Panc1 (cell line): ENCODE measurements at regions not wholly inside any gene's neighbourhood (a gene's known extent, or its start where the extent isn't known, plus 50 kb on each side); places are given as distances from the start of the nearest gene placed in this dataset.

Source experiments
- ATAC-seq: fragments of 200-7000 bp; cut with Tn5 transposase; 2 replicates; pipeline ENCODE4 v1.9.1; 2020; ENCODE audit warnings: mild to moderate bottlenecking, moderate library complexity
- BruUV-seq: library from RNA; stranded (reverse); fragments of 400-500 nt; replicated peaks from 2 replicates; lab custom pipeline; 2021; lab: Mats Ljungman, UMichigan
- CTCF ChIA-PET: fragments of 300-600 bp; sonication (Branson Sonifier 250); formaldehyde crosslinking; loops from one replicate; lab custom pipeline; 2022; ENCODE audit warnings: antibody characterized with exemption; lab: Charles Lee
- POLR2A ChIA-PET: fragments of 300-600 bp; sonication (Branson Sonifier 250); formaldehyde crosslinking; loops from one replicate; lab custom pipeline; 2022; ENCODE audit warnings: antibody characterized with exemption; lab: Charles Lee
- DNase-seq: peaks from one replicate; pipeline ENCODE4 v3.0.0-alpha.2; 2010; ENCODE audit warnings: low read depth, low spot score
- H3K27ac ChIP-seq: 2 replicates; pipeline ENCODE4 v1.5.1; 2011; ENCODE audit warnings: mild to moderate bottlenecking, low read length, inconsistent platforms
- H3K27me3 ChIP-seq: fragments of 200-500 bp; sonication (Bioruptor generic); 2 replicates; pipeline ENCODE4 v1.6.0; 2014; ENCODE audit warnings: low read length, inconsistent platforms; ENCODE audit not compliant: control insufficient read depth, insufficient read depth
- H3K36me3 ChIP-seq: fragments of 200-500 bp; sonication (Bioruptor generic); 2 replicates; pipeline ENCODE4 v1.5.1; 2014; ENCODE audit warnings: inconsistent platforms, mild to moderate bottlenecking, low read length, moderate library complexity; ENCODE audit not compliant: control insufficient read depth, insufficient read depth
- H3K4me1 ChIP-seq: 2 replicates; pipeline ENCODE4 v1.5.1; 2011; ENCODE audit warnings: inconsistent platforms, mild to moderate bottlenecking, low read length, moderate library complexity; ENCODE audit not compliant: control insufficient read depth, insufficient read depth
- H3K4me3 ChIP-seq, 2 experiments: 2 replicates each; pipeline ENCODE4 v1.5.1; 2011 to 2012; ENCODE audit warnings: low read depth in 2 of 2, low read length in 2 of 2, mild to moderate bottlenecking in 2 of 2, inconsistent platforms in 1 of 2, moderate library complexity in 1 of 2
- H3K9me3 ChIP-seq: fragments of 200-500 bp; sonication (Bioruptor generic); 2 replicates; pipeline ENCODE4 v1.5.1; 2014; ENCODE audit warnings: low read depth, mild to moderate bottlenecking, inconsistent platforms, low read length, moderate library complexity; ENCODE audit not compliant: control insufficient read depth, insufficient read depth
- POLR2AphosphoS5 ChIP-seq: IDR thresholded peaks from 2 replicates; pipeline ENCODE4 v1.6.1; 2012; ENCODE audit warnings: mild to moderate bottlenecking, low read depth, low read length, moderate library complexity
- SIN3A ChIP-seq: IDR thresholded peaks from 2 replicates; pipeline ENCODE4 v1.6.1; 2012; ENCODE audit warnings: low read depth, mild to moderate bottlenecking, low read length, moderate library complexity, borderline replicate concordance; ENCODE audit not compliant: insufficient read depth
- TCF7L2 ChIP-seq: IDR thresholded peaks from 2 replicates; pipeline ENCODE4 v1.6.1; 2011; ENCODE audit warnings: mild to moderate bottlenecking, low read depth, low read length, inconsistent platforms
- in situ Hi-C: cut with HindIII; loops from 2 replicates; pipeline ENCODE4 v1.10.0; 2016; ENCODE audit warnings: low sequenced_read_pairs, low pct_unique_long_range_greater_than_20kb
- intact Hi-C: fragments of 100-400 bp; cut with micrococcal nuclease; formaldehyde crosslinking; loops from one replicate; pipeline ENCODE4 v1.10.0; 2022; ENCODE audit not compliant: unreplicated experiment
- TF ChIP-seq, protein P1 (sequence below), 2 experiments: IDR thresholded peaks; 2 replicates each; pipeline ENCODE4 v1.6.1; 2011 to 2012; ENCODE audit warnings: low read depth in 2 of 2, control low read depth in 1 of 2, low read length in 1 of 2, mild to moderate bottlenecking in 1 of 2, moderate library complexity in 1 of 2; ENCODE audit not compliant: insufficient read depth in 1 of 2
- TF ChIP-seq, protein P2 (sequence below): fragments of 450-650 bp; IDR thresholded peaks from 2 replicates; pipeline ENCODE4 v1.5.1; 2017; ENCODE audit warnings: mild to moderate bottlenecking

DNA sequence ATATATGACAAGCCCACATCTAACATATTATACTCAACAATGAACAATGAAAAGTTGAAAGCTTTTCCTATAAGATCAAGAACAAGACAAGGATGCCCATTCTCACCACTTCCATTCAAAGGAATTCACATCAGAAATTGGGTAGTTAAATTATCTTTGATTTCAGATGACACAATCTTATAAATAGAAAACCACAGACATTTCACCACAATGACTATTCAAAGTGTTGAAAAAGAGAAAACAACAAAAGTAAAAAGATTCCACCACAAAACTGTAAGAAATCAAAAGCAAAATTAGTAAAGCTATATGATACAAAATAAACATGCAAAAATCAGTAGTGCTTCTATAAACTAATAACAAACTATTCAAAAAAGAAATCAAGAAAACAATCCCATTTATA, 279.7 kb upstream of the MYT1L start:
- no peak overlapping the region for H3K27ac ChIP-seq
- intact Hi-C loops (no loop called here), in situ Hi-C loops (no loop called here)
- H3K27me3 ChIP-seq = no peaks in the 10 kb centered on the region; the same call in 1 of the 2 replicates
- BruUV-seq = no TSS peak
- ChIA-PET POLR2A (no interaction called here), CTCF (no interaction called here)
- no peak overlapping the region for H3K4me3 ChIP-seq
- TF ChIP-seq, protein P1, sequence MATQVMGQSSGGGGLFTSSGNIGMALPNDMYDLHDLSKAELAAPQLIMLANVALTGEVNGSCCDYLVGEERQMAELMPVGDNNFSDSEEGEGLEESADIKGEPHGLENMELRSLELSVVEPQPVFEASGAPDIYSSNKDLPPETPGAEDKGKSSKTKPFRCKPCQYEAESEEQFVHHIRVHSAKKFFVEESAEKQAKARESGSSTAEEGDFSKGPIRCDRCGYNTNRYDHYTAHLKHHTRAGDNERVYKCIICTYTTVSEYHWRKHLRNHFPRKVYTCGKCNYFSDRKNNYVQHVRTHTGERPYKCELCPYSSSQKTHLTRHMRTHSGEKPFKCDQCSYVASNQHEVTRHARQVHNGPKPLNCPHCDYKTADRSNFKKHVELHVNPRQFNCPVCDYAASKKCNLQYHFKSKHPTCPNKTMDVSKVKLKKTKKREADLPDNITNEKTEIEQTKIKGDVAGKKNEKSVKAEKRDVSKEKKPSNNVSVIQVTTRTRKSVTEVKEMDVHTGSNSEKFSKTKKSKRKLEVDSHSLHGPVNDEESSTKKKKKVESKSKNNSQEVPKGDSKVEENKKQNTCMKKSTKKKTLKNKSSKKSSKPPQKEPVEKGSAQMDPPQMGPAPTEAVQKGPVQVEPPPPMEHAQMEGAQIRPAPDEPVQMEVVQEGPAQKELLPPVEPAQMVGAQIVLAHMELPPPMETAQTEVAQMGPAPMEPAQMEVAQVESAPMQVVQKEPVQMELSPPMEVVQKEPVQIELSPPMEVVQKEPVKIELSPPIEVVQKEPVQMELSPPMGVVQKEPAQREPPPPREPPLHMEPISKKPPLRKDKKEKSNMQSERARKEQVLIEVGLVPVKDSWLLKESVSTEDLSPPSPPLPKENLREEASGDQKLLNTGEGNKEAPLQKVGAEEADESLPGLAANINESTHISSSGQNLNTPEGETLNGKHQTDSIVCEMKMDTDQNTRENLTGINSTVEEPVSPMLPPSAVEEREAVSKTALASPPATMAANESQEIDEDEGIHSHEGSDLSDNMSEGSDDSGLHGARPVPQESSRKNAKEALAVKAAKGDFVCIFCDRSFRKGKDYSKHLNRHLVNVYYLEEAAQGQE (IDR thresholded peaks at IDR 0.05; ENCODE audit: insufficient read depth in 1 of 2, low read depth in 2 of 2, low read length in 1 of 2) = no peak
- TF ChIP-seq SIN3A (no peak), TCF7L2 (no peak), POLR2AphosphoS5 (no peak)
- TF ChIP-seq, protein P2, sequence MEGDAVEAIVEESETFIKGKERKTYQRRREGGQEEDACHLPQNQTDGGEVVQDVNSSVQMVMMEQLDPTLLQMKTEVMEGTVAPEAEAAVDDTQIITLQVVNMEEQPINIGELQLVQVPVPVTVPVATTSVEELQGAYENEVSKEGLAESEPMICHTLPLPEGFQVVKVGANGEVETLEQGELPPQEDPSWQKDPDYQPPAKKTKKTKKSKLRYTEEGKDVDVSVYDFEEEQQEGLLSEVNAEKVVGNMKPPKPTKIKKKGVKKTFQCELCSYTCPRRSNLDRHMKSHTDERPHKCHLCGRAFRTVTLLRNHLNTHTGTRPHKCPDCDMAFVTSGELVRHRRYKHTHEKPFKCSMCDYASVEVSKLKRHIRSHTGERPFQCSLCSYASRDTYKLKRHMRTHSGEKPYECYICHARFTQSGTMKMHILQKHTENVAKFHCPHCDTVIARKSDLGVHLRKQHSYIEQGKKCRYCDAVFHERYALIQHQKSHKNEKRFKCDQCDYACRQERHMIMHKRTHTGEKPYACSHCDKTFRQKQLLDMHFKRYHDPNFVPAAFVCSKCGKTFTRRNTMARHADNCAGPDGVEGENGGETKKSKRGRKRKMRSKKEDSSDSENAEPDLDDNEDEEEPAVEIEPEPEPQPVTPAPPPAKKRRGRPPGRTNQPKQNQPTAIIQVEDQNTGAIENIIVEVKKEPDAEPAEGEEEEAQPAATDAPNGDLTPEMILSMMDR = no peak
- H3K36me3 ChIP-seq = no peaks in the 10 kb centered on the region
- DNase-seq (no peak), ATAC-seq (no peak)
- H3K4me1 ChIP-seq = no peaks in the 10 kb centered on the region; the same call in 1 of the 2 replicates
- H3K9me3 ChIP-seq = peaks cover 3% of the 10 kb centered on the region; the same call in 1 of the 2 replicates

DNA sequence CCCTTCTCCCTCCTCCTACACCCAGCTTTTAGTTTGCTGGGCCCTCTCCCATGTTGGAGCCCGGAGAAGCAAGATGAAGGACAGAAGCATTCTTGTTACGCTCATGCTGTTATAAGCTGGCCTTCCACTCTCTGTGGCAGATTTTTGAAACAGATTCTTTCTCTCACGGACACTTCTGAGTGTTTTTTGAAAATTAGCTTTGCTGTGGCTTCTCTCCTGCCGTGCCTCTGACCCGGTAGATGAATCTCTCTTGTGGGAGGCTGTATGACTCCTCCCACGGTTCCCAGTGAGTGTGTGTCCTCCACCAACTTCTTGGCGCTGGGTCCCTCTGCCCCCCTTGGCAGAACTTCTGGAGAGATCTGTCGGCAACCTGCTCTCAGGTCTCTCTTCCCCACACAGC, 269.3 kb upstream of the MYT1L start:
- H3K9me3 ChIP-seq = no peaks in the 10 kb centered on the region
- in situ Hi-C loops = no loop called here
- no peaks in the 10 kb centered on the region for H3K36me3 ChIP-seq
- no peak overlapping the region for H3K27ac ChIP-seq
- CTCF ChIA-PET = no interaction called here
- no peak for ATAC-seq
- H3K4me1 ChIP-seq = no peaks in the 10 kb centered on the region
- intact Hi-C loops = no loop called here
- H3K27me3 ChIP-seq = peaks cover 2% of the 10 kb centered on the region
- DNase-seq = no peak
- H3K4me3 ChIP-seq = no peak overlapping the region
- BruUV-seq = no TSS peak
- no peak for TF ChIP-seq SIN3A
- TF ChIP-seq TCF7L2 = no peak
- no peak for TF ChIP-seq POLR2AphosphoS5
- TF ChIP-seq, protein P1 (IDR thresholded peaks at IDR 0.05; ENCODE audit: insufficient read depth in 1 of 2, low read depth in 2 of 2, low read length in 1 of 2) = no peak
- TF ChIP-seq, protein P2 = no peak
- POLR2A ChIA-PET = no interaction called here
